ENCODE measurements at regions not wholly inside any gene's neighbourhood (a gene's known extent, or its start where the extent isn't known, plus 50 kb on each side); places are given as distances from the start of the nearest gene placed in this dataset.

DNA sequence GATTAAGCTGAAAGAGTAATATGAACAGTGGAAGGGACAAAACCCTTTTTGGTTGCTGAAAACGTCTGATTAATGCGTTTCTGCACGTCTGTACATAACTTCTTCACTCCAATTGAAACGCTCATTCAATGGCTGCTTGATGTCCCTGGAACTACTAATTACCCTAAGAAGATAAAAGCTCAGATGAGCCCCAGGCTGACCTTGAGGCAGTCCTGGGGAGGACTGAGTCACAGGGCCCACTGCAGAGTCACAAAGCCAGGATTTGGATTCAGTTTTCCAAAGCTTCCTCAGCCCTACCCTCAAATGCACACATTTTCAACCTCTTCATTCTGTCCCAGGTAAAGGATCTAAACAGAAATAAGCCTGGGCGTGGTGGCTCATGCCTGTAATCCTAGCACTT lies 75.0 kb upstream of the FLT1 start:
- no peaks in the 10 kb centered on the region for H3K27me3 ChIP-seq
- H3K4me3 ChIP-seq: no peak overlapping the region
- 83 to 85% methylated on average over 5 of the region's 5 CpGs for WGBS, 2 donors
- H3K4me1 ChIP-seq: no peaks in the 10 kb centered on the region
- FAIRE-seq: no peak
- ATAC-seq: no peak
- TF ChIP-seq CTCF (IDR thresholded peaks at IDR 0.05): no peak
- no peaks in the 10 kb centered on the region for H3K9me3 ChIP-seq
- H3K27ac ChIP-seq: no peak overlapping the region
- intact Hi-C loops (cut with DNase I): no loop called here
- no peak for DNase-seq
- H3K36me3 ChIP-seq: no peaks in the 10 kb centered on the region

DNA sequence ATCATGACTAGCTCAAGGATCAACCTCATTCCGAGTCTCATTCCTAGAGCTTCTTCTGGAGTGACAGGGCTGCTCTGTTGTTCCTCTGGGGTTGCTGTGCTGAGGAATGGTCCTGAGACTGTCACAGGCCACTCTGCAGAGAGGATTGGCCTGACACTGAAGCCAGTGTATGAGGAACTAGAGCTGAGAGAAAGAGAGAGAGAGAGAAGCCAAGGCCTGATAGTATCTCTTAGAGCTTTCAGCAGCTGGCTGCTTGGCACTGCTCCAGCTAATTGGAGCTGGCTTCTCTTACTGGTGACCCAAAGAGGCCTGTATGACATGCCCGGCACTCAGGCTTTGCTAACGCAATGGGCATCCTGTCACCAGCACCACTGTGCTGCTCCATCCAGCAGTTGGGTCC lies 73.4 kb upstream of the FLT1 start:
- H3K36me3 ChIP-seq: no peaks in the 10 kb centered on the region
- H3K4me3 ChIP-seq: no peak overlapping the region
- no peaks in the 10 kb centered on the region for H3K27me3 ChIP-seq
- FAIRE-seq: no peak
- peak; percentile 85 to 97 (median 92) for ATAC-seq
- no peaks in the 10 kb centered on the region for H3K4me1 ChIP-seq
- H3K9me3 ChIP-seq: no peaks in the 10 kb centered on the region
- DNase-seq: peak; percentile 70 to 93 (median 82)
- TF ChIP-seq CTCF (IDR thresholded peaks at IDR 0.05): no peak
- 29 to 45% methylated on average over 3 of the region's 3 CpGs for WGBS, 2 donors
- no peak overlapping the region for H3K27ac ChIP-seq
- intact Hi-C loops (cut with DNase I): no loop called here

DNA sequence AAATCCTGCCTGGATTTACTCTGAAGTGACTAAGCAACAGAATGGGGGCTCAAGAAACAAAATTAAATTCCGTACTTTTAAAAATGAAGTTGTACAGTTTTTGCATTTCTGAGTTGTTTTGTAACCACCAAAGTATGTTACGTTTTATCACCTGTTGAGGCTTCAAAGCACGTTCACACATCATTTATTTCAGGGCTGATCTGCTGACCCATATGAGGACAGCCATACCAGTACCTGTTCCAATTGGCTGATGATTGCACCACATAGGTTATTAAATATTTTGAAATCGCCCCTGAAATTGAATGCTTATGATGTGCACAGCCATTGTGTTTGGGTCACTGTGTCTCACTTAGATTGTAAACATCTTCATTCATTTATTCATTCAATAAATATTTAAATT lies 72.0 kb upstream of the FLT1 start:
- H3K36me3 ChIP-seq: no peaks in the 10 kb centered on the region
- no peak overlapping the region for H3K27ac ChIP-seq
- H3K4me3 ChIP-seq: no peak overlapping the region
- no peak for ATAC-seq
- H3K4me1 ChIP-seq: no peaks in the 10 kb centered on the region
- TF ChIP-seq CTCF (IDR thresholded peaks at IDR 0.05): no peak
- DNase-seq: no peak
- no peak for FAIRE-seq
- intact Hi-C loops (cut with DNase I): no loop called here
- H3K27me3 ChIP-seq: no peaks in the 10 kb centered on the region
- WGBS, 2 donors: 87 to 89% methylated on average over 4 of the region's 4 CpGs
- H3K9me3 ChIP-seq: no peaks in the 10 kb centered on the region

DNA sequence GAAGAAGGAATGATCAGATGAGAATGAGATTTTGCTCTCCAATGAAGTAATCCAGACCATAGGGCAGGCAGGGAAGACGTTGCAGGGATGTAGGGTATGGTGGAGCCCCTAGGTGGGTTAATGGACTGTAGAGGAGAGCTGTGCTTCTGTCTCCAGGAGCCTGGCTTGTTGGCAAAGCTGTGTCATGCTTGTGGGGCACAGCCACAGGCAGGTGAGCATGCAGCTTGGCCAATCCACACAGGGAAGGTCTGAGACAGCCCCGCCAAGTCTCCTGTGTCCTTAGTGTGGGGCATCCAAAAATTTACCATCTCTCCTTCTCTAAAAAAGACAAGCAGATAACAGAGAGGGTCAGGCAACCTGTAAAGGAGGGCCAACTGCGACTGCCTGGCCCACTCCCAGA lies 71.4 kb upstream of the FLT1 start:
- no peak for FAIRE-seq
- intact Hi-C loops (cut with DNase I): no loop called here
- H3K4me3 ChIP-seq: no peak overlapping the region
- no peaks in the 10 kb centered on the region for H3K4me1 ChIP-seq
- H3K27ac ChIP-seq: no peak overlapping the region
- DNase-seq: no peak
- 85 to 89% methylated on average over 3 of the region's 3 CpGs for WGBS, 2 donors
- ATAC-seq: no peak
- no peaks in the 10 kb centered on the region for H3K36me3 ChIP-seq
- H3K9me3 ChIP-seq: no peaks in the 10 kb centered on the region
- no peak for TF ChIP-seq CTCF (IDR thresholded peaks at IDR 0.05)
- no peaks in the 10 kb centered on the region for H3K27me3 ChIP-seq

GRCh38 chr13:28564030-28564429 lies 69.1 kb upstream of the FLT1 start:
- FAIRE-seq (no peak), ATAC-seq (no peak), DNase-seq (no peak)
- 69 to 77% methylated on average over 10 of the region's 10 CpGs for WGBS, 2 donors
- Histone ChIP-seq H3K27me3 (no peaks in the 10 kb centered on the region), H3K27ac (no peak overlapping the region), H3K9me3 (no peaks in the 10 kb centered on the region), H3K36me3 (no peaks in the 10 kb centered on the region), H3K4me1 (no peaks in the 10 kb centered on the region), H3K4me3 (no peak overlapping the region)
- intact Hi-C loops (cut with DNase I): no loop called here
- TF ChIP-seq CTCF (IDR thresholded peaks at IDR 0.05): no peak

Data from pancreas (tissue), 10 donors.